Thyroid gland (tissue), 4 donors: ENCODE measurements at regions not wholly inside any gene's neighbourhood (a gene's known extent, or its start where the extent isn't known, plus 50 kb on each side); places are given as distances from the start of the nearest gene placed in this dataset.

Experiments used
- DNase-seq, 2 donors: peaks; one replicate each; pipeline ENCODE4 v3.0.0-alpha.2; 2019
- H3K27ac ChIP-seq, 3 donors: fragments of 200-600 bp; sonication (generic); 1 replicate in 2 of 3; 2 replicates in 1 of 3; pipeline ENCODE4 v1.5.1; 2016 to 2019; ENCODE audit warnings: mild to moderate bottlenecking in 1 of 3, moderate library complexity in 1 of 3
- H3K27me3 ChIP-seq: fragments of 200-600 bp; sonication (generic); one replicate; pipeline ENCODE4 v1.5.1; 2019
- H3K36me3 ChIP-seq, 2 donors: fragments of 200-600 bp; sonication (generic); one replicate each; pipeline ENCODE4 v1.5.1; 2016 to 2019
- H3K4me1 ChIP-seq, 2 donors: fragments of 200-600 bp; sonication (generic); one replicate each; pipeline ENCODE4 v1.5.1; 2017 to 2019
- H3K4me3 ChIP-seq, 3 donors: fragments of 200-600 bp; sonication (generic); replicated peaks in 1 of 3; 1 replicate in 2 of 3; 2 replicates in 1 of 3; pipeline ENCODE4 v1.5.1; 2016; ENCODE audit warnings: mild to moderate bottlenecking in 1 of 3
- H3K9me3 ChIP-seq: fragments of 200-600 bp; sonication (generic); one replicate; pipeline ENCODE4 v1.5.1; 2017
- POLR2A ChIP-seq, 2 donors: fragments of 450-650 bp; IDR thresholded peaks; one replicate each; pipeline ENCODE4 v1.6.1; 2017; ENCODE audit warnings: antibody characterized with exemption in 2 of 2, mild to moderate bottlenecking in 2 of 2, moderate library complexity in 1 of 2
- WGBS, 2 donors: methylation state at CpG; one replicate each; pipeline ENCODE4 v1.1.5; 2017; 5-methylcytosine and 5-hydroxymethylcytosine counted together
- intact Hi-C: fragments of 100-400 bp; cut with DNase I; formaldehyde crosslinking; loops from one replicate; pipeline ENCODE4 v1.15.1; 2023
- TF ChIP-seq, protein P1 (sequence below), 6 experiments: fragments of 200-600 bp in 3 of 6; fragments of 450-650 bp in 3 of 6; sonication (generic) in 3 of 6; IDR thresholded peaks; one replicate each; pipeline ENCODE4 v1.5.1; 2016 to 2019; ENCODE audit warnings: antibody characterized with exemption in 6 of 6, mild to moderate bottlenecking in 2 of 6, inconsistent platforms in 1 of 6, moderate library complexity in 1 of 6

DNA sequence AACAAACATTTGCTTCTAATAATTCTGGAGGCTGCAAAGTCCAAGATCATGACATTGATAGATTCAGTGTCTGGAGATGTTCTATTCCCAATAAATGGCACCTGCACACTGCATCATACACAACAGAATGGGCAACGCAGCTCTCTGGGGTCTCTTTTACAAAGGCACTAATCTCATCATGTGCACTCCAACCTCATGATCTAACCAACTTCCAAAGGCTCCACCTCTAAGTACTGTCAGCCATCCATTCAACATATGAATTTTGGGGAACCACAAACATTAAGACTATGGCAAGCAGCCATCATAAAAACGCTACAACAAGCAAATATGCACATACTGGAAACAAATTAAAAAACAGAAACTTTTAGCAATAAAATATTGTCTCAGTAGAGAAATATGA lies 121.1 kb downstream of the CYLC2 start:
- TF ChIP-seq, protein P1, sequence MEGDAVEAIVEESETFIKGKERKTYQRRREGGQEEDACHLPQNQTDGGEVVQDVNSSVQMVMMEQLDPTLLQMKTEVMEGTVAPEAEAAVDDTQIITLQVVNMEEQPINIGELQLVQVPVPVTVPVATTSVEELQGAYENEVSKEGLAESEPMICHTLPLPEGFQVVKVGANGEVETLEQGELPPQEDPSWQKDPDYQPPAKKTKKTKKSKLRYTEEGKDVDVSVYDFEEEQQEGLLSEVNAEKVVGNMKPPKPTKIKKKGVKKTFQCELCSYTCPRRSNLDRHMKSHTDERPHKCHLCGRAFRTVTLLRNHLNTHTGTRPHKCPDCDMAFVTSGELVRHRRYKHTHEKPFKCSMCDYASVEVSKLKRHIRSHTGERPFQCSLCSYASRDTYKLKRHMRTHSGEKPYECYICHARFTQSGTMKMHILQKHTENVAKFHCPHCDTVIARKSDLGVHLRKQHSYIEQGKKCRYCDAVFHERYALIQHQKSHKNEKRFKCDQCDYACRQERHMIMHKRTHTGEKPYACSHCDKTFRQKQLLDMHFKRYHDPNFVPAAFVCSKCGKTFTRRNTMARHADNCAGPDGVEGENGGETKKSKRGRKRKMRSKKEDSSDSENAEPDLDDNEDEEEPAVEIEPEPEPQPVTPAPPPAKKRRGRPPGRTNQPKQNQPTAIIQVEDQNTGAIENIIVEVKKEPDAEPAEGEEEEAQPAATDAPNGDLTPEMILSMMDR (IDR thresholded peaks at IDR 0.05): no peak
- TF ChIP-seq POLR2A (IDR thresholded peaks at IDR 0.05): no peak
- Histone ChIP-seq H3K4me1 (no peaks in the 10 kb centered on the region), H3K27ac (no peak overlapping the region), H3K4me3 (no peak overlapping the region), H3K9me3 (no peaks in the 10 kb centered on the region), H3K36me3 (no peaks in the 10 kb centered on the region), H3K27me3 (no peaks in the 10 kb centered on the region)
- WGBS, 2 donors: 70 to 76% methylated on average over 2 of the region's 2 CpGs
- DNase-seq: no peak
- intact Hi-C loops: no loop called here

DNA sequence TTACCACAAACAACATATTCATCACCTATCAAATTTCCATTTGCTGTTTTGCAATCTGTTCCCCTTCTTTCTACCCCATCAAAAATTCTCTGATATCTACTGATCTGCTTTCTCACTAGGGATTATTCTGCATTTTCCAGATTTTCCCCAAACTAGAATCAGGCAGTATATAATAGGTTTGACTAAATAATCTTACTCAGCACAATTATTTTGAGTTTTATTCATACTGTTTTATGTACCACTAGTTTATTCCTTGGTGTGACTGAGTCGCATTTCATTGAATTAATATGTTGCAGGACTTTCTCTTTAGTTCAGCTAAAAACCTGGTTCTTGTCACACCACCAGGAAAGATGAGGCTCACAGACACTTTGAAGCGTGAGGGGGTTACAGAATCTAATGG lies 131.4 kb downstream of the CYLC2 start:
- DNase-seq: no peak

DNA sequence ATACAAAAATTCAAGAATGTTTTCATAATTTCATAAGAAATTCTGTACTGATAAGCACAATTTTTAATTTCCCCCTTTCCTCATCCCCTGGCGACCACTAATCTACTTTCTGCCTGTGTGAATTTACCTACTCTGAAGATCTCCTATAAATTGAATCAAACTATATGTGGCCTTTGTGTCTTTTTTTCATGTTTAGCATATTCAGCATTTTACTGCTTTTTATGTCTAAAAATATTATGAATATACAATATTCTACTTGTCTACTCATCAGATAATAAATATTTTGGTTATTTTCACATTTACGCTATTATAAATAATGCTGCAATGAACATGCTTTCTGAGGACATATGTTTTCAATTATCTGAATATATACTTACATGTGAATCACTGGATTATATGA lies 144.8 kb downstream of the CYLC2 start:
- H3K27me3 ChIP-seq: no peaks in the 10 kb centered on the region
- no peak overlapping the region for H3K27ac ChIP-seq
- H3K36me3 ChIP-seq: no peaks in the 10 kb centered on the region
- intact Hi-C loops: no loop called here
- no peaks in the 10 kb centered on the region for H3K4me1 ChIP-seq
- 93 to 94% methylated on average over 2 of the region's 2 CpGs for WGBS, 2 donors
- TF ChIP-seq, protein P1 (IDR thresholded peaks at IDR 0.05): no peak
- no peak for TF ChIP-seq POLR2A (IDR thresholded peaks at IDR 0.05)
- H3K4me3 ChIP-seq: no peak overlapping the region
- DNase-seq: no peak
- H3K9me3 ChIP-seq: no peaks in the 10 kb centered on the region

More for the DNA sequence above, 131.4 kb downstream of the CYLC2 start:
- no peaks in the 10 kb centered on the region for H3K4me1 ChIP-seq
- H3K36me3 ChIP-seq: no peaks in the 10 kb centered on the region
- intact Hi-C loops: no loop called here
- H3K4me3 ChIP-seq: no peak overlapping the region
- 87 to 89% methylated on average over 2 of the region's 2 CpGs for WGBS, 2 donors
- H3K27me3 ChIP-seq: no peaks in the 10 kb centered on the region
- TF ChIP-seq POLR2A (IDR thresholded peaks at IDR 0.05): no peak
- TF ChIP-seq, protein P1 (IDR thresholded peaks at IDR 0.05): no peak
- no peaks in the 10 kb centered on the region for H3K9me3 ChIP-seq
- H3K27ac ChIP-seq: no peak overlapping the region

DNA sequence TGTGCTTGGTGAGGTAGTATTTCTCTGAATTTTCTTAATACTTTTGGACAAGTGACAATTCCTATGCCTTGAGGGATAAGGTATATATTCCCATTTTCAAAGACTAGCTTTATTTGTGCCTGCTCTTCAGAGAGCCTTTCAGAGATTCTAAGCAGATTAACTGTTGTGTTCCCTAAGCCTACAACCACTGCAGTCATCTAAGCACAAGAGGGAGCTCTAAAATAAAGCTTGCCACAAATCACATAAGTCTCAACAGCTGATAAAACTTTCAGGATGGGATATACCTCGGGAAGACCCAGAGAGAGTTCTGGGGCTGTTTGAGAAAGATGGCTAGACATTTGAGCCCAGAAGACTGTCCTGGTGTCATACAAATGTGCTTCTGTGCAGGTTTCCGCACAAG lies 157.3 kb downstream of the CYLC2 start:
- Histone ChIP-seq H3K4me1 (no peaks in the 10 kb centered on the region), H3K4me3 (no peak overlapping the region), H3K9me3 (no peaks in the 10 kb centered on the region), H3K27me3 (no peaks in the 10 kb centered on the region), H3K27ac (no peak overlapping the region), H3K36me3 (no peaks in the 10 kb centered on the region)
- DNase-seq: no peak
- intact Hi-C loops: no loop called here
- TF ChIP-seq, protein P1 (IDR thresholded peaks at IDR 0.05): no peak
- TF ChIP-seq POLR2A (IDR thresholded peaks at IDR 0.05): no peak
- WGBS, 2 donors: 67 to 73% methylated on average over 2 of the region's 2 CpGs

DNA sequence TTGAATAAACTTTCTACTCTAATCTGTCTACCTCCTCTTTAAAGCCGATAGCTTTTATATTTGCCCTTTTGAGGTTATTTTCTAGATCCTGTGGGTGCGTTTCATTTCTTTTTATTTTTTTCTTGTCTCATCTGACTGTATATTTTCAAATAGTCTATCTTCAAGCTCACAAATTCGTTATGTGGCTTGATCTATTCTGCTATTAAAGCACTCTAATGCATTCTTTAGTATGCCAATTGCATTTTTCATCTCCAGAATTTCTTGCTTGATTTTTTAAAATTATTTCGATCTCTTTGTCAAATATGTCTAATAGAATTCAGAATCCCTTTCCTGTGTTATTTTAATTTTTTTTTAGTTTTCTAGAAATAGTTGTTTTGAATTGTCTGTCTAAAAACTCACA lies 172.4 kb downstream of the CYLC2 start:
- H3K9me3 ChIP-seq: no peaks in the 10 kb centered on the region
- H3K27me3 ChIP-seq: no peaks in the 10 kb centered on the region
- H3K4me3 ChIP-seq: no peak overlapping the region
- no peaks in the 10 kb centered on the region for H3K36me3 ChIP-seq
- DNase-seq: no peak
- intact Hi-C loops: no loop called here
- no peaks in the 10 kb centered on the region for H3K4me1 ChIP-seq
- 82 to 87% methylated on average over 4 of the region's 4 CpGs for WGBS, 2 donors
- no peak overlapping the region for H3K27ac ChIP-seq
- TF ChIP-seq POLR2A (IDR thresholded peaks at IDR 0.05): no peak
- TF ChIP-seq, protein P1 (IDR thresholded peaks at IDR 0.05): no peak
